GM21737 (cell line): ENCODE measurements at regions not wholly inside any gene's neighbourhood (a gene's known extent, or its start where the extent isn't known, plus 50 kb on each side); places are given as distances from the start of the nearest gene placed in this dataset.

ENCODE experiments used
- ATAC-seq: cut with Tn5 transposase; IDR thresholded peaks from one replicate; pipeline ENCODE4 v1.9.1; 2021; ENCODE audit warnings: mild to moderate bottlenecking, moderate library complexity; ENCODE audit not compliant: unreplicated experiment

DNA sequence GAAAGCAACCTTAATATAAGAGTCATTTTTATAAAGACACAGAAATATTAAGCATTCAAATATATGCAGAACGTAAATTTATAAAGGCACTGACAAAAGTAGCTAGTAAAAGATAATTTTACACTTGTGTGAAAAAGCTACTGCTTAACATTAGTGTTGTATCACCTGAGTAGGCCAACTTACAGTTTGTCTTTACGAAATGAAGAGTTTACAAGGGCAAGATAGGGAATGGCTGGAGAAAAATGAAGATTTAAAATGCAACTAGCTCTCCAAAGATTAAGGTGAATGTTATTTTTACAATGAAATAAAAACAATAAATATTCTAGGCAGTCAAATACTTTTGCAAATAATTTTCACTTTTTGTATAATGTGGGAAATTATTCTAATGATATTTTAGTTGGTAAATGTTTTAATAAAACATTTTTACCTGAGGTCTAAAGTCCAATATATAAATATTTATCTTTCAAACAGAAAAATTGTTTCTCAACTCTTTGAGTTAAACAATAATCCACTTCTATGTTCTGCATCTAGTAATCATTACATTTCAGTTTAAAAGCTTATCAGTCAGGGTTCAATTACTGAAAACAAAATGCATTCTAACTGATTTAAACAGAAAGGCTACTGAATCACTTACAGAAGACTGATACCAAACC lies 382.6 kb downstream of the IPMK start:
- ATAC-seq: no peak

DNA sequence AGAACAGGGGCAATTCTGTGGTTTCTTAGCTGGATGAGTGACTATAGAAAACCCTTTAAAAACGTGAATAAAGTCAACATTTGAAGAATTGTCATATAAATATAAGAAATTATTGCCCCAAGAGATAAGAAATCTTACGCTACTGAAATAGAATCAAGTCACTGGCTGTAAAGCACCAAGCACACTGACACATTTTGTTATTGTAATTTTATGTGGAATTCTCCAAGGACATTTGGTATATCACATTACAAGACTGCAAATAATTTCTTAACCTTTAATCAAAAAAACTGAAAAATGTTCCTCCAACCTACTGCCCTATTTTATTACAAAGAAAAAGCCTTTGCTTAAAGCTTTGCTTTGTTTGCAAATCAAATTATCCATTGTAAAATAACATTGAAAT lies 383.3 kb downstream of the IPMK start:
- ATAC-seq: no peak

DNA sequence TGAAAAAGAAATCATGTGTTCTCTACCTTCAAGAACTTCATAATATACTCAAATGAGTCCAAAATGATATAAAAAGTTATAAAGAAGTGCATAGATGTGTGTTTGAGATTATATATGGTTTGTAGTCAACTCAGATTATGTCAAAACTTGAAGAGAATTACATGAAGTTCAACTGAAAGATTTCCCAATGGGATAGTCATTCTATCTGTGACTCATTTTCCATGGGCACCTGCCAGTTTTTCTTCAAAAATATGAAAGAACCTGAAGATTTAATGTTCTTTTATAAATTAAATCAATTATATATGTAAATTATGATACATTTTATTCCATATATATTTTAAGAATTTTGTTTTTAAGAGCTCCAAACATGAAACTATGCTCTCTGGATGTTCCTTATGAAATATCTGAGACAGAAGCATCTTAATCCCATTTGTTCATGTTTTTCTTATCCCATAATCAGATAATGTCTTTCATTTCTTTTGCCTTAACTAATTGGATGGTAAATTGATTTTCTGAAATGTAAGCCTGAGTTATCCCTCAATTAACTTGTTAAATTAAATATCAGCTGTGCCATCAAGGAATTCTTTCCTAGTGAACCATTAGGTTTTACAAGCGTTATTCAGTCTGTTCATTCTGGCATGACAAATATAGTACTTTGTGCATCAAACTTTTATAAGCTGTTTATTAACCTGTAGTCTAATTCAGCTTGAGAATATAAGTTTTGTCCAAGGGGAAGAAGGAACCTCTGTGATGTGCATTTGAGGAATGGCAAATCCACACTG lies 387.1 kb downstream of the IPMK start:
- ATAC-seq: no peak

DNA sequence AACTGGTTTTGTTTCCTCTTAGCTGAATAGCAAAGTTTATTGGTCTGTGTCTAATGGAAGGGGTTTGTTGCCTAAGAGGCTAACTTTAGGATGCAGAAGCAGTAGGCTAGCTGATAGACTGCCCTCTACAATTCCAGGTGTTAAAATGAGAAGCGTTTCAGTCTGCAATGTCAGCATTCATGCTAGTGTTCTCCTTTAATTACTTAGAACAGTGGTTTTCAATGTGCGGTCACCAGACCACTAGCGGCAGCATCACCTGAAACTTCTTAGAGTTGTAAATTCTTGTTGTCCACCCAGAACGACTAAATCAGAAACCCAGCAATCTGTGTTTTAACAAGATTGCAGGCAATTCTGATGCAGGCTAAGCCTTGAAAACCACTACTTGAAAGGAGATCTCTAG lies 392.9 kb downstream of the IPMK start:
- ATAC-seq: no peak

DNA sequence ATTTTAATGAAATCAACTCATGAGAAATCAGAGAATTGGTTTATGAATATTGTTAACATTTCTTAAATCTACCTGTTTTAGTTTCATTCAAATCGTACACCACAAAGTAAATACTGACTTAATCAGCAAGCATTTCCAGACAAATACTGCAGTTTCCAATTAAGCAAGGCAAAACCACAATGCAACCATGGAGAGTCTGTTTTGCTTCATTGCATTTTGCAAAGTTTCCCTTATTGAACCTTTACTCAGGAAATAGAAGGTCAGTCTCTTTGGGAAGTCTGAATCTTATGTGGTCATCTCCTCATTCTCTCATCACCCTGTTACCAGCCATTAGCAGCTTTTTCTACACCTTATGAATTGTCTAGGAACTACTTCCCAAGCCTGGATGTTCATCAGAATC lies 400.5 kb downstream of the IPMK start:
- ATAC-seq: no peak

DNA sequence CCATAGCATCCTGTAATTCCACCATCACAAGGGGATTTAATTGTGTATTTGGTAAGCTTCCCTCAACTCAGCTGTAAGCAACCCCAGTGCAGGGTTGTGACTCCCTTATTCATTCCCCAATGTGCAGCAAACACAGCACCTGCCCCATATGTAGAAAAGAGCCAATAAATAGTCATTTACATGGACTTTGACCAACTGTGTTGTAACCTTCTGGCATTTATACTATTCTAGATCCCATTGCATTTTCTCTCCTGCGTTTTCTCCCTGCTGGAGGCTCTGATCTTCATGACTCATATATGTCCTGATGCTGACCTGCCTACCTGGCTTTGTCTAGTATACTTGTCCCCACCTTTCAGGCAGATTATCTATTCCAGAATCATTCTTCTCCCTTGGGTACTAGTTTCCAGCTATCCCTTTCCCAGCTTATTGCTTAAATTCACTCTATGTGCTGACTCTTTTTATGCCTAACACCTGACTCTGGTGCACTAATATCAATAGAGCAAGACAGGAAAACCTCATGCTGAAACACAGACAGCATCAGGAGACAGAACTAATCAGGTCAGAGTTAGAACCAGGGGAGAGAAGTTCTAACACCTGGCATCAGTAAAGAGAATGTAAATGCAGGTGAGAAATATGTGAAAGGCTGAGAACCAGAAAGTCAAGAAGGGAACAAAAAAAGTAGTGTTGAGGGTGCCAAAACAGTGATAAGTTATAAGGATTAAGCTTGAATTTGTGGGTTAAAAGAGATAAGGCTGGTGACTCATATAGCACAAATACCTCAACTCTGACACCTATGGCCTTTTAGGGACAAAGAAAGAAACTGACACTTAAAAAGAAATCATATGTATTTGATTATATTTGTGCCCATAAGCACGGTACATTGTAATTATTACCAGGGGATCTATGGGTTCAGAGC lies 402.7 kb downstream of the IPMK start:
- ATAC-seq: no peak

DNA sequence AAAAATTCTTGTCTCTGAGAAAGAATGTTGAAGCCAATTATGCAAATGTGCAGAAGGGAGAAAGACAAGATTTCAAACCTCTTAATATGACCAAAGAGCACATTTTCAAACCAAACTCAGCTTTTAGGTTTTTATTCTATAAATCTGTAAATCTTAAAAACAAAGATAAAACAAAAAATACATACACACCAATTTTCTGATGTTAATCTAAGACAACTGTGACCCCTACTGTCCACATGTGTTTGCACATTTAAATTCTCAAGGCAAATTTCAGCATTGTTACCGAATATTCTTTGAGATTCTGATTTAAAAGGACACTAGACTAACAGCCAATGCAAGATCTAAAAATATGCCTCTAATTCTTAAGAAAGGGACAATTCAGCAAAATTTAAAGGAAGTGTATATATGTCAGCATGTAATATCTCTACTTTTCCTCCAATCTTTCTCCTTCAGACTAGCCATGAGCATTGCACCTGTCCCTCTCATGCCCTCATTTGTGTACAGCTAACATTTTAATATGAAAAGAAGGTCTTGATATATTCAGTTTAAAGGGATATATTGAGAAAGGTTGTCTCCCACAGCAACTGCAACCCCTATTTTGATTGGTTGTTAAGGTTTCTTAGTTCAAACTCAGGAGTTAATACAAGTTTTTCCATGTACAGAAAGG lies 417.9 kb downstream of the IPMK start:
- ATAC-seq: no peak

DNA sequence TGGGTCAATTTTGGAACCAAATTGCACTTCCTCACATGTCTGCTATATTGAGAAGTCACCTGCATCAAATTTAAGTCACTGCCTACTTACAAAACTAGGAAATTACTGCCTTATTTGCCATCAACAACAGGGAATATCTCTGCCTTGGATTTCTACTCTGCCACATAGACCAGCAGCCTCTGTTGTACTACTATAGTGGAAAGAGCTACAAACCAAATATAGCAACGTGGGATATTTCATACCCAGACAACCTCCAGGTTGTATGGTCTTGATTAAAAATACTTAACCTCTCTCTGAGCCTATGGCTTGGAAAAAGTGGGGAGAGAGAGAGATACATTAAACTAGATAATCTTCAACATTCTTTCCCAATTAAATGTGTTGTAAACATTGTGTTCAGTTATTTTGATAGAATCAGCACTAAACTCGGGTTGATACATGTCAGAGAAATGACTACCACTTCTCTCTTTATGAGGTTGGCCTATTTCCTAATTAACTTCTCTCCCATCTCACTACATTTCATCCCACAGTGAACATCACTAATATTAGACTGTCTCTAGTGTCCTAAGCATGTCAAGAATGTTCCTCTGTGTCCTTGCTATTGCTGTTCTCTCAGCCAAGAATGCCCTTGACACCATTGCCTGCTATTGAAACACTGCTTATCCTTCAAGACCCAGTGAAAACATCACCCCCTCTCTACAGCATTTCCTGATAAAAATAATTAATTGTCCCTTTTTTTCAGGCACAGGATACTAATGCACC lies 421.2 kb downstream of the IPMK start:
- no peak for ATAC-seq

DNA sequence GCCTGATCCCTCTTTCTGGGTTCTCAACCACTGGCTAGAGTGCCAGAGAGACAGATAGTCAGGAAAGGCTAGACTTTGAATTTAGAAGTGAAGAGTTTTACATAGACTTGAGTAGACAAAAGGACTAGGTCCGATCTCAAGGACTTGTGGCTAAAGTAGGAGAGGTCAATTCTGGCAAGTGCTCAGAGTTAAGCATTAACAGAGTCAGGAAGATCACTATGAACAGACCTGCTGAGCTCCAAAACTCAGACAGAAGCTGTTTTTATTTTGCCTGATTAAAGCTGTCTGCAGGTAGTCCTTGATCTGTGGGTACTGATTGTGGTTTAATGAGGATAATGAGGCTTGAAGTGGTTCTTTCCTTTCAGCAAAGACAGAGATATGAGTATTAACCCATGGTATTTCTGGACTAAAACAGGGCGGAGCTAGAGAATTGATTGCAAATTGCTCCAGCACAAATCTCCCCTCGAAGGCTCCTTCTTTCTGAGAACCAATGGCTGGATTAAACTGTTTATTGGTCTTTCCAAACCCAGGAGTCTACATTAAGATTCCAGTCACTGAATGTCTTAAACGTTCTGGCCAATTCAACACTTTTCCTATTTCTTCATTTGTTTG lies 423.2 kb downstream of the IPMK start:
- no peak for ATAC-seq

DNA sequence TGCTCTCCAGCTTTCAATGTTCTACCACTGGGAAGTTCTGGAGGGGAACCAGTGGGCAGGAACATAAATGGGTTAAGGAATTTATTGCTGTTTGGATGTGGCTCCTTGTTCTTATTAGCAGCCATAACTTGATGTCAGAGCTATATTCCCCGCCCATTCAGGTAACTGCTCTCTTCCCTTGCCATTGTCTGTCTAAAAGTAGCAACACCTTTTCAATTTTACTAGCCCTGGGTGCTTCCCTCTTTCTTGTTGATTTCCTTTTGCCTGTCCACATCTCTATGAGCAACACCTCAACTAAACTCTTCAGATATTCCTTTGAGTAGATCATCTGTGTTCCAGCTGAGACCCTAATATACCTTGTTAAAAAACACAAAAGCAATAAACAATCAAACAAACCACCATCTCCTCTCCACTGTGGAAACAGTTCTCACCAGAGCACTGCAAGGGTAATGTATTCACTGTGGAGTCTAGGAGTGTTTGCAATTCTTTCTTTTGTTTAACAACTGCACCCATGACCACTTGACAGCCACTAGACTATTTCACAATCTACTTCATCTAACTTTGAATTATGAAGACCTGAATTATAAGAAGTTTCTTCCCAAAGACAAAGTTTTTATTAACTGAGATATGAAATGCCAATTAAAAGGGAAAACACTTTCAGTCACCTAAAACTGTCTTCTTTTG lies 436.7 kb downstream of the IPMK start:
- ATAC-seq: no peak

DNA sequence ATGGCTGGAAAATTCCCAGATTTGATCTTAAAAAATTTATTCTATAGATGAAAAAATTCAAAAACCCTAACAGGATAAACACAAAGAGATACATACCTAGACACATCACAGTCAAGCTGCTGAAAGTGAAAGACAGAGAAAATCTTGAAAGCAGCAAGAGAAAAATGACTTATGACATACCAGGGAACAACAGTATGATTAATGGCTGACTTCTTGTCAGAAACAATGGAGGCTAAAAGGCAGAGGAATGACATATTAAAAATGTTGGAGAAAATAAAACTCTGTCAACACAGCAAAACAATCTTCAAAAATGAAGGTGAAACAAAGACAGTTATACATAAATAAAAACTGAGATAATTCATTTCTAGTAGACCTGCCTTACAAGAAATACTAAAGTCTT lies 442.7 kb downstream of the IPMK start:
- no peak for ATAC-seq

DNA sequence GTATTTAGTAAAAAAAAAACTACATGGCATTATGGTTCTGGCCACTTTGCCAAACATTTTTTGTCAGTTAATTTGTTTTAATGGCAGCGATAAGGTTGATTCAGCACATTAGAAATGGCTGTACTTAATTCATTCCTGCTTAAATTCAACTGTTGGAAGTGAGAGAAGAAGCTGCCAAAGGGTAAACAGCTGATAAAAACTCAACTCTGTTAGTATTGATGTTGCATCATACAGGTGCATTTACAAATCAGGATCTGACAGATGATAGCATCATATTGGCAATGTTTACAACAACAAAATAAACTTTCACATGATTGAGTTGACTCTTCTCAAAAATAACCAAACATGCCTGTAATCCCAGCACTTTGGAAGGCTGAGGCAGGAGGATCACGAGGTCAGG lies 444.3 kb downstream of the IPMK start:
- ATAC-seq: no peak

DNA sequence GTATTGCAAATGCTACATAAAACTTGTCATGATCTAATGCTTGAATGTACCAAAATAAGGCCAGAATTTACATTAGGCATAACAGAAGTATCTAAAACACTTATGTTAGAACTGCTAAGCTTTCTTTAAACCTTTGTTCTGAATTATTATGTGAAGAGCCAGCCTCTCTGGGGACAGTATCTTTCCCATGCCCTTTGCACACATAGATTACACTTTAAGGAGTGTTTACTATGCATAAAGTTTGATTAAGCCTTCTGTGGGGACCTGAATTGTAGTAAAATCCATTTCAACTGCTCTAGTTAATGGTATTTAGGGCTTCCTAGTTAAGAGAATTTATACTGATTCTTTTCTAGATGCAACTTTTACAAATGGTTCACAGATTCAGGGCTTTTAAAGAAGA lies 444.7 kb downstream of the IPMK start:
- no peak for ATAC-seq

DNA sequence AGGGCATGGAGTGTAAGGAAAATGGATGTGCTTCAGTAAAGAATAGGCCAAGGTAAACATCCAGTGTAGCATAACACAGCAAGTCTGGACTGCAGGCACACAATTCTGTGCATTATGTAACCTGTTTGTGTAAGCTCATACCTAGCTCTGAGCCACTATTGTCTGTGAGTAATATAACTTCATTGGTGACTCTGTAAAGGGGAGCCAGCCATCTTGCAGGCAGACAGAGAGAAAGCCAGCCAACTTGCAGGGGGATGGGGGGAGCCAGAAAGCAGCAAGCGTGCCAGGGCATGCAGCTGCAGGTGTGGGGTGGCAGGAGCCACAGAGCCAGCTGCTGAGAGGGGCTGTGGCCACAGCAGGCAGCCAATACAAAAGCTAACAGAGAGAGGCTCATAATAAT lies 449.2 kb downstream of the IPMK start:
- ATAC-seq: no peak

DNA sequence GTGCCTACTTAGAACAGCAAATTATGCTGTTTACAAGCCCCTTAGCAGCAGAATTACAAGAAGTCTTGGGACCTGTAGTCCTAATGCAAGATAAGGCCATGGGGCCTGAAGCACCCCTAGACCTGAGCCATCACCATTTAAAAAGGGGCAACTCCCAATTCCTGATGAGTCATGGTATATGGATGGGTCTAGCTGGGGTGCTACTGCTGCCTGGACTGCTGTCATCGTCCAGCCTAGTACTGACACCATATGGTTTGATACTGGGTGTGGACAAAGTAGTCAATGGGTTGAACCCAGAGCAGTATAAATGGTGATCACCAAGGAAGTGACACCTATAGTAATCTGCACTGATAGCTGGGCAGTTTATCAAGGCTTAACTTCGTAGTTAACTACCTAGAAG lies 450.0 kb downstream of the IPMK start:
- ATAC-seq: no peak

DNA sequence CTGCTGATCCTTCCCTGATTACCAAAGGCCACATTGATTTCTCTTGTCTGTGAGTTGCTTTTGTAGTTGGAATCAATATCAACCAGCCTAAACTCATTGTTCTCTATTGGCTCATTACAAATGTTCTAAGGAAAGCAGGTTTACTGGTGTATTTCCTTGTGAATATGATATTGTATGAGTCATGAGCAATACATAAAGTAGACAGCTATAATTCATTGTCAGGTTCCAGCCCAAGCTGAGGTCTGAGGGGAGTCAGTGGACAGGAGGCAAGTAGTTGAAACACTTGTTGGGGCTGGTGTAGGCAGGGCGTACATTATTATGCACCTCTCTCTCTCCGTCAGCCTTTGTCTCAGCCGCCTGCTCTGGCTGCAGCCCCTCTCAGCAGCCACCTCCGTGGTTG lies 451.7 kb downstream of the IPMK start:
- no peak for ATAC-seq

DNA sequence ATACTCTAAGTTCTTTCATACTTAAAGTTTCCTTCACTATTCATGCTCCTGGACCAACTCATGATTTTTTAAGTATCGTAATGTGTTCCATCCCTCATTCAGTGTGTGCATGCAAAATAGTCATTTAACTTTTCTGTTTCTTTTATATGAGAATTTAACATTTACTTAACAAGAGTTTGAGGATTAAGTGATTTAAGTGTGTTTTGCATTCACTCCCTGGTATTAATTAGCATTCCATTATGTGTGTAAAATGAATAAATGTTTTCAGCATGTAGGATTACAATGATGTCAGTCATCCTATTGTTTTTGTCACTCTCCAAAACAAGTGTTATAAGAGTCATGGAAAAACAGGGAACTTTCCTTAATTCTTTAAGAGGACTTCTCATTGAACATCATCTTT lies 457.7 kb downstream of the IPMK start:
- ATAC-seq: no peak

DNA sequence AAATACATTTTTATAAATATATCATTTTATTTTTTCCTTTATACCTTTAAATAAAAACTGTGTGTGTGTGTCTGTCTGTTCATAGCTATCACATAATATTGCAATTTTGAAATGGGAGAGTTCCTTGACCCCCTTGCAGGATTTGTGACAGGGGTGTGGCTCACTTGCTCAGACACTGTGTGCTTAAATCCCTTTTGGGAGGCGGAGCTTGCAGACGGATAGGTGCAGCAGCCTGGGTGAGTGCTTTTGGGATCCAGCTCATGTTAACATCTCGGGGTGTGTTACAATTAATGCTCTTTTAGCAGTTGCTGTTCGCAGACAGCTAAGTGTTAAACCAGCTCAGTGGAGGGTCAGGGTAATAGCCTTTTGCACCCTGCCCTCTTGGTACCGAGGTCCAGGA lies 459.8 kb downstream of the IPMK start:
- no peak for ATAC-seq

DNA sequence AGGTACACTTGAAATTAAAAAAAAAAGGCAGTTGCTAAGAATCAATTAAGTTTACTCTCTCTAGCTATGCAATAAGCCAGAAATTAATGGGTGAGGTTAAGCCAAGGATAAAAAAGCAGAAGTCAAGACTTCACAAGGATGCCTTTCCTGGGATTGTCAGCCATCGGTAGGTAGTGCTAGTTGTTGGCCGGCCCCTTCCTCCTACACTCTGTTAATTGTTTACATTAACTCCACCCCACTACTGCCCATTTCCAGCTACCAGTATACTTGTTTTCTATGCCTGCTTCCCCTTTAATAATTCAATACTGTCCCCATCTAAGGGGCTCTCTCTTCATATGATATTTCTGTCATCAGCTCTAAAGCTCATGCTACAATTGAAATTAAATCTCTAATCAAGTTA lies 461.0 kb downstream of the IPMK start:
- no peak for ATAC-seq

DNA sequence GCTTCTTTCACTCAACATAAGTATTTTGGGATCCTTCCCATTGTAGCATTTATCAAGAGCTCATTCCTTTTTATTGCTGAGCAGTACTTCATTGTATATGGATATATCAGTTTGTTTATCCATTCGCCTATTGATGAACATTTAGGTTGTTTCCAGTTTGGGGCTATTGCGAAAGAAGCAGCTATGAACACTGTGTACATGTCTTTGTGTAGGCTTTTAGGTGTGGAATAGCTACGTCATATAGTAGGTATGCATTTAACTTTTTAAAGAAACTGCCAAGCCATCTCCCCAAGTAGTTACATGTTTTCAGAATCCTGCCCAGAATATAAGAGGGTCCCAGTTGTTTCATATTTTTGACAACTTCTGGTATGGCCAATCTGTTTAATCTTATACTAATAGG lies 468.1 kb downstream of the IPMK start:
- ATAC-seq: no peak
